ENCODE measurements at regions not wholly inside any gene's neighbourhood (a gene's known extent, or its start where the extent isn't known, plus 50 kb on each side); places are given as distances from the start of the nearest gene placed in this dataset.

GRCh38 chr14:54331516-54331915 is 65.3 kb upstream of the CDKN3 start:
- TF ChIP-seq, protein P1, sequence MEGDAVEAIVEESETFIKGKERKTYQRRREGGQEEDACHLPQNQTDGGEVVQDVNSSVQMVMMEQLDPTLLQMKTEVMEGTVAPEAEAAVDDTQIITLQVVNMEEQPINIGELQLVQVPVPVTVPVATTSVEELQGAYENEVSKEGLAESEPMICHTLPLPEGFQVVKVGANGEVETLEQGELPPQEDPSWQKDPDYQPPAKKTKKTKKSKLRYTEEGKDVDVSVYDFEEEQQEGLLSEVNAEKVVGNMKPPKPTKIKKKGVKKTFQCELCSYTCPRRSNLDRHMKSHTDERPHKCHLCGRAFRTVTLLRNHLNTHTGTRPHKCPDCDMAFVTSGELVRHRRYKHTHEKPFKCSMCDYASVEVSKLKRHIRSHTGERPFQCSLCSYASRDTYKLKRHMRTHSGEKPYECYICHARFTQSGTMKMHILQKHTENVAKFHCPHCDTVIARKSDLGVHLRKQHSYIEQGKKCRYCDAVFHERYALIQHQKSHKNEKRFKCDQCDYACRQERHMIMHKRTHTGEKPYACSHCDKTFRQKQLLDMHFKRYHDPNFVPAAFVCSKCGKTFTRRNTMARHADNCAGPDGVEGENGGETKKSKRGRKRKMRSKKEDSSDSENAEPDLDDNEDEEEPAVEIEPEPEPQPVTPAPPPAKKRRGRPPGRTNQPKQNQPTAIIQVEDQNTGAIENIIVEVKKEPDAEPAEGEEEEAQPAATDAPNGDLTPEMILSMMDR (IDR thresholded peaks at IDR 0.05), result no peak
- Histone ChIP-seq H3K9me3 (no peaks in the 10 kb centered on the region), H3K27me3 (peaks cover 59% of the 10 kb centered on the region), H3K27ac (no peak overlapping the region), H3K36me3 (no peaks in the 10 kb centered on the region), H3K4me3 (ENCODE audit: low read depth in 1 of 2, low read length in 1 of 2) (no peak overlapping the region), H3K4me1 (ENCODE audit: control insufficient read depth in 1 of 2, insufficient read depth in 1 of 2, low read depth in 1 of 2, low read length in 1 of 2) (no peaks in the 10 kb centered on the region)

GRCh38 chr14:54332490-54332889 is 64.3 kb upstream of the CDKN3 start:
- TF ChIP-seq, protein P1 (IDR thresholded peaks at IDR 0.05), result no peak
- Histone ChIP-seq H3K27me3 (peaks cover 62% of the 10 kb centered on the region), H3K9me3 (no peaks in the 10 kb centered on the region), H3K4me1 (ENCODE audit: control insufficient read depth in 1 of 2, insufficient read depth in 1 of 2, low read depth in 1 of 2, low read length in 1 of 2) (no peaks in the 10 kb centered on the region), H3K4me3 (ENCODE audit: low read depth in 1 of 2, low read length in 1 of 2) (no peak overlapping the region), H3K36me3 (no peaks in the 10 kb centered on the region), H3K27ac (no peak overlapping the region)

GRCh38 chr14:54333511-54333910 is 63.3 kb upstream of the CDKN3 start:
- TF ChIP-seq, protein P1 (IDR thresholded peaks at IDR 0.05), result no peak
- no peaks in the 10 kb centered on the region for H3K4me1 ChIP-seq (ENCODE audit: control insufficient read depth in 1 of 2, insufficient read depth in 1 of 2, low read depth in 1 of 2, low read length in 1 of 2)
- no peaks in the 10 kb centered on the region for H3K36me3 ChIP-seq
- no peaks in the 10 kb centered on the region for H3K9me3 ChIP-seq
- H3K27me3 ChIP-seq, result peaks cover 62% of the 10 kb centered on the region
- no peak overlapping the region for H3K27ac ChIP-seq
- no peak overlapping the region for H3K4me3 ChIP-seq (ENCODE audit: low read depth in 1 of 2, low read length in 1 of 2)

DNA sequence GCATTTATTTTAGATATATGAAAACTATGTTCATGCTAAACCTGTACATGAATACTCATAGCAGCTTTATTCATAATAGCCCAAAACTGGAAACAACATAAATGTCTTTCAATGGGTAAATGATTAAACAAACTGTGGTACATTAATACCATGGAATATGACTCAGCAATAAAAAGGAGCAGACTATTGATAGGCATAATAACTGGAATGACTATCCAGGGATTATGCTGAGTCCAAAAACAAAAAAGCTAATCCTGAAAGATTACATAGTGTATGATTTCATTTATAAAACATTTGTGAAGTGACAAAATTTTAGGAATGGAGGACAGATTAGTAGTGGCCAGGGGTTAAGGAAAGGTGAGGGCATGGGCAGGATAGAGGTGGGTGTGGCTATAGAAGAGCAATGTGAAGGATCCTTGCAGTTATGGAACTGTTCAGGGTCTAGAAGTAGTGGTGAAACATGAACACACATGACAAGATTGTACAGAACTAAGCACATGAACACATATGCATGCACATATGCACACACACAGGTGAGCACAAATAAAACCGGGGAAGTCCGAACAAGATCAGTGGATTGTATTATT is 61.1 kb upstream of the CDKN3 start:
- H3K4me3 ChIP-seq (ENCODE audit: low read depth in 1 of 2, low read length in 1 of 2), result no peak overlapping the region
- TF ChIP-seq, protein P1 (IDR thresholded peaks at IDR 0.05), result no peak
- no peaks in the 10 kb centered on the region for H3K9me3 ChIP-seq

GRCh38 chr14:54337314-54337713 is 59.5 kb upstream of the CDKN3 start:
- Histone ChIP-seq H3K4me3 (ENCODE audit: low read depth in 1 of 2, low read length in 1 of 2) (no peak overlapping the region), H3K4me1 (ENCODE audit: control insufficient read depth in 1 of 2, insufficient read depth in 1 of 2, low read depth in 1 of 2, low read length in 1 of 2) (no peaks in the 10 kb centered on the region), H3K36me3 (no peaks in the 10 kb centered on the region), H3K27me3 (peaks cover 53% of the 10 kb centered on the region), H3K27ac (no peak overlapping the region), H3K9me3 (no peaks in the 10 kb centered on the region)
- TF ChIP-seq, protein P1 (IDR thresholded peaks at IDR 0.05), result no peak

More for the DNA sequence above, 61.1 kb upstream of the CDKN3 start:
- Histone ChIP-seq H3K4me1 (ENCODE audit: control insufficient read depth in 1 of 2, insufficient read depth in 1 of 2, low read depth in 1 of 2, low read length in 1 of 2) (no peaks in the 10 kb centered on the region), H3K27ac (no peak overlapping the region), H3K36me3 (no peaks in the 10 kb centered on the region), H3K27me3 (peaks cover 61% of the 10 kb centered on the region)
